ENCODE measurements at regions not wholly inside any gene's neighbourhood (a gene's known extent, or its start where the extent isn't known, plus 50 kb on each side); places are given as distances from the start of the nearest gene placed in this dataset.

DNA sequence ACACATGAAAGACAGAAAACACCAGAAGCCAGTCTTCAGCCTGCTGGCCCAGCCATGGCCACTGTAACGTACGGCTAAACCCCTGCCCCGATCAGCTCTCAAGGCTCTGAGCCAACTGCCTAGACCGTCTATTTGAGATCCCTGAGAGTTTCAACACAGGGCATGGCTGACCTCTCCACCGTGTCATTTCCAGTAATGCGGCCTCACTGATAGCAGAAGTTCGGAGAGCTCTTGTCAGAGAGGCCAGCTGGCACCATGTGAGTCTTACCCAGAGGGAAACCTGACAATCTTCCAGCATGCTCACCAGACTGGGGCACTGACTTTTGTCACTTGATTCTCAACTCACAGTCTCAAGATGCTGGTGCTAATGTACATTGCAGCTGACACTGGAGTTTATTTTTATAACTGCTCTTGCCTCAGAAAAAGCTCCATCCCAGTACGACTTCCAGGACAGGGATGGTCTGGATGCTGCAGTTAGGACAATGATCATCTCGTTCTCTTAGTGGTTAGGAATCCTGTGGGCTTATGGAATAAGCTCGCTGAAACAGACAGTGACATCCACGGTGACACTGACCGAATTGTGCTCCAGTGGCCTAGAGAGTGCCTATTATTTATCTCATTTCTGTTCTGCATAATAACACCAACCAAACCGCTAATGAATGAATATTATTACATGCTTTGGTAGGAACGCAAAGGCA lies 372.7 kb downstream of the ICE1 start:
- DNase-seq (ENCODE audit: low spot score), result no peak

DNA sequence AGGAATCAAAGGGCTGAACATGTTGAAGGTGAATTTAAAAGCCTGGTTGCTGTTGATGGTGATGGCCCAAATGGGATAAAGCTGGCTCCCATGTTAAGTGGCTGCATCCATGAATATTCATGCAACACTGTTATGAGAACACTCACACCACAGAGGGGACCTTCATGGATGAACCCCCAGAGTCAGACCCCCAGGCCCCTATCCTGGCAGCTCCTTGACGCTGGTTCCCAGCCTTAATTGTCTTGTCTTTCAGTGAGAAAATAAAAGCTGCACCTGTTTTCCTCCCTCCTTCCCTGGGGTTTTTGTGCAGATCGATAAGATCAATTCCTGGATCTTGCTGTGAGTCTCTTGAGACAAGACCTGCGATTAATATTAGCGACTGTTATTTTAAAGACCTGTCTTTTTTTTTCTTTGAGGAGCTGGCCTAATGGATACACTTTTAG lies 371.7 kb downstream of the ICE1 start:
- DNase-seq (ENCODE audit: low spot score), result no peak

DNA sequence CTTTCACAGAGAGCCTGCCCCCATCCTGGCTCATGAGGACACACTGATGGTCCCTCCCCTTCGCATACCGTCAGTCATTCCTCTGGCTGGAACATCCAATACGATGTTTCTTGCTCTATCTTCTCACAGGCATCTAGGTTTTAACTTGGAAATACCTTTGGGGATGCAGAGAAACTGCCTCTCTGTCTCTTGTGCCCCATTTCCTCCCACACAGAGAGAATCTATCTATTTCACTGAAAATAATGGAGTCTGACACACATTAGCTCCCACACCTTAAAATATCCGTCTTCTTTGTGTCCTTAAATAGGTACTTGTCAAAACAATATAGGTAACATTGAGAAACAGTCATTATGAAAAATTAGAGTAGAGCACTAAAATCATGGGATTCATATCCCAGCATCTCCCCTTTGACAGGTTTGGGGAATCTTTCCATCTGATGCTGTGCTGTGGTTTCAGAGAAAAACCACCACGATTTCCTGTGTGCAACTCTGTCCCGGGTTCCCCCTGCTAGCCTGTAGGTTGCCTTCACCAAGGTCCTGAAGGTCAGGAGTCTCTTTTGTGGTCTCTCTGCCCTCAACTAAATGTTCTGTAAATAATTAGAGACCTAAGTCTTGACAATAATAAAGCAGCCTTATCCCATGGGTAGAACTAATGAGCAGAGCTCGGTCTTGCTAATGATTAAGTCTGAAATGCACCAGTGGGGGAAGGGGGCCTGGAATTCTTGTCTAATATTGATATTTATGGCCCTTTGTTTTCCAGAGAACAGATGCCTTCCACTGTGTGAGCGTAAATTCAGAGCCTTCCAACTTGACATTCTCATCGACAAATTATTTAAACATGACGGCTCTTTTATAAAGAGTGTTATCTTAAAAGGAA lies 371.0 kb downstream of the ICE1 start:
- DNase-seq (ENCODE audit: low spot score), result no peak

DNA sequence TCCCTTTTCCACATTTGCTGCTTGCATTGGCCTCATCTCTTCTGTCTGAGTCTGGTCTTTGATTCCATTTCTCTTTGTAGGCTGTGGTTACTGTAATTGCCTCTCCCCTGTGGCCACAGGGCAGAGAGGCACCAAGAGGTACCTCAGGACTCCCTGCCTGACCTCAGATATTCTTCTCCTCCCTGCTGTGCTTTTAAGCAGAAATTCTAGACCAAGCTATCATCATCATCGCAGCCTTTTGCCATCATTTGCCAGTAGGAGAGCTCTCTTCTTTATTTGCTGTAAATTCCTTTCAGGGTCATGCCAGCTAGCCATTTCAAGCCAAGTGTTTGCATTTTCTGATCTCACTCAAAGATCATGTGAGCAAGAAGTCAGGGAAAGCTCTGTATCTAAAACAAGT lies 369.6 kb downstream of the ICE1 start:
- no peak for DNase-seq (ENCODE audit: low spot score)

DNA sequence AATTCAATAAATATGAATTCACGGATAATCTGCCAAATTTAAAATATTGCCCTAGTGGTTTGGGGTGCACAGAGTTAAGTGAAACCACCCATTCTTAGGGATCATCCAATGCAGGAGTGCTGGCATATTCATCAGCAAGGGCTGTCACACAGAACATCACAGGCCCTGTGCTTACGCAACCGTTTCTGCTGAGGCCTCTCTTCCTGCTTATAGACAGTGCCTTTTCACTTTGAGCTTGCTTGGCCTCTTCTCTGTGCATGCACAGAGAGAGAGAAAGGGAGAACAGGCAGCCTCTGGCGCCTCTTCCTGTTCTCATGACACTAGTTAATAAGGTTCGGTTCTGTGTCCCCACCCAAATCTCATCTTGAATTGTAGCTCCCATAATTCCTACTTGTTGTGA lies 366.3 kb downstream of the ICE1 start:
- no peak for DNase-seq (ENCODE audit: low spot score)

DNA sequence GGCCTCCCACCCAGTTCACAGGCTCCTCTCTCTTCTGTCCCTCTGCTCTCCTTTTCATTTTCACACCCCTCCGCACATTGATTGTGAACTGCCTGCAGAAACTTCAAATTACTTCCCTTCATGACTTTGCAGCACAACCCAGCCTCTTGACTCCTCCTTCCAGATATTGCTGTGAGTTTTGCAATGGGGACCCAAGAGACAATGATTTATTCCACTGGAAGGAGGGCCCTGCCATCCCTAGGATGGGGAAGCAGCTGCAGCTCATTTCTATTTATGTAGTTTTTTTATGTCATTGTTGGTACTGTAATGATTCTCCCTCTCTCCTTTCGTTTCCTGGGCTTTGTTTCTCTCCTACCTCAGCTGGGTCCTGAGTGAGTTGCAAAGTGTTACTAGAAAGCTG lies 364.9 kb downstream of the ICE1 start:
- no peak for DNase-seq (ENCODE audit: low spot score)

DNA sequence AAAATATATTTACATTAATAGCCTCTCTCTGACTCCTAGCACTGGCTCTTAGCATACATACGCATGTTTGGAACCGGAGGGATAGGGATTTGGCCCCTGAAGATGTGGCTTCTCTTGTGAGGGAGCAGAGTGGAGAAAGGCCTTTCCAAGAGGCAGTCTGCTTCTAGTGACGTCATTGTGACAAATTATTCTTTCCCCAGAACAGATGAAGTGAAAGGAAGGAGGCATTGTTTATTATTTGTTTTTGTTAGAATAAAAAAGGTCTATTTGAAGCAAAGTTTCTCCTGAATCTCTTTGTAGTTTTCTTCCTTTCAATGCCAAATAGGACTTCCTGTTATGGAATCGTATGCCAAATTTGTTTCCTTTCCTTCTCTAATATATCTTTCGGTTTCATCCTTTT lies 361.6 kb downstream of the ICE1 start:
- no peak for DNase-seq (ENCODE audit: low spot score)

DNA sequence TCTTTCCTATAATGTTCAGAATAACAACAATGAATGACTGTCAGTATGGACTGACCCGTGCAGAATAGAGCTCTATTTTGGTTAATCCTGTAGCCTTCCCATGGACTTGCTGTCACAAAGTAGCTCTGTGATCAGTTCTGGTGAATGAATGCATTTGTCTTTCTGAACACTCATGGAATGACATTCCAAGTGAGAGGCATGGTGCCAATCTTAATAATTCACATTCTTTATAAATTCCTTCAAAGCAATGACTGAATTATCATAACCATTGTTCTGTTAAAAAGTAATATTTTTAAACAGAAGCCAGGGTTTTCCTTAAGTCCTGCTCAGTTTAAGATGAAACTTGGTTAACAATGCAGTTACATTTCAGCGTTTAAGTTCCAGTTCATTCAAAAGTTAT lies 360.5 kb downstream of the ICE1 start:
- no peak for DNase-seq (ENCODE audit: low spot score)

DNA sequence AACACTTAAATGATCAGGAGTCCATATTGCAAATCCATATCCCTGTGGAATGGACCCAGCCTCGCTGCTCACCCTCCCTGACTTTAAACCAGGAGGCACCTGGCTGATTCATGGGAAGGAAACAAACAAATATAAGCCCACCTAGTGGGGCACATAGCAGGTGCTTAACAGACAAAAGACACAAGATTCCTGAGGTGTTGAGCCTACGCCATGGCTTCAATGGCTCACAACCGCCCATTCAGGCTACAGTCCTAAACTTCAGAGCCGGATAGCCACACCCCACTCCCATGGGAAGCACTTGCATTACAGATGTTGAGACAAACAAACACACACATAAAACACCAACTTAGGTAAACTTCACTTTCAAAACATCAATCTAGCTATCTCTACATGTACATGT lies 359.9 kb downstream of the ICE1 start:
- no peak for DNase-seq (ENCODE audit: low spot score)

DNA sequence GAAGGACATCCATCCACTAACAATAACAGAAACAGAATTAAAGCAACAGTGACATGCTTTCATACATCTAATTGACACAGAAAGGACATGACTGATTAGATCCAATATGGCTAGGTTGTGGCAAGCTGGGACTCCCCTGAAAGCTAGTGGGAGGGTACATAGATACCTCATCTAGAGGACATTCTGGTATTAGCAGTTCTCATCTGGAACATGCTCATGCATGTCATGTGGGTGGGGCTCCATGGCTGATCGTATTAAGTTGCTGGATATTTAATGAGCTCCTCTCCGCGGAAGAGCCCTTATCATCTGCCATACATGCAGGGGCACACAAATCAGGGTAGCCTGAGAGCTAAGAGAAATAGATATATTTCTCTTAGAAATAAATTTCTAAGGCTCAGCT lies 358.9 kb downstream of the ICE1 start:
- no peak for DNase-seq (ENCODE audit: low spot score)

DNA sequence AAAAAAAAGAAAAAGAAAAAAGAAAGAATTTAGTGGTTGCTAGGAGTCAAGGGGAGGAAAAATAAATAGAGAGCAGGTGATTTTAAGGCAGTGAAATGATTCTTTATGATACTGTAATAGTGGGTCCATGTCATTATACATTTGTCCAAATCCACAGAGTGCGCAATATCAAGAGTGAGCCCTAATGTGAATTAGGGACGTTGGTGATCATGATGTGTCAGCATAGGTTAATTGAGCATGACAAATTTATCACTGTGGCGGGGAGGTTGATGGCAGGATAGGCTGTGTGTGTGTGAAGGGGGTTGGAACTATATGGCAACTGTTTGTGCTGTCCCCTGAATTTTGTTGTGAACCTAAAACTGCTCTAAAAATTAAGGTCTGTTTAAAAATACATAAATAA lies 357.8 kb downstream of the ICE1 start:
- no peak for DNase-seq (ENCODE audit: low spot score)

DNA sequence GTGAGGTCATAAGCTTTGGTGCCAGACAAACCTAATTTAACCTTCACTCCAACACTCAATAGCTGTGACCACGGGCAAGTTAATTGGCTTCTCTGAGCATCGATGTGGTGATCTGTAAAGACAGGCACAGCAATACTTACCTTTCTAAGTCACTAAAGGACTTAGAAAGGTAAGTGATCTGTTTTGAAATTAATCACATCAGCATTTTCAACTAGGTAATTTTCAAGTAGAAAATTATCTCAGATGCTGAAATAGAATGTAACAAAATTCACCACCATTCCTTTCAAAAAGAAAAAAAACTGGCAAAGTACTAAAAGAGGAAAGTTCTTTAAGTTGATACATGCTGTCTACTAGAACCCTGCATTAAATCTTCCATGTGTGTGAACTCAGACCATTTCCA lies 354.5 kb downstream of the ICE1 start:
- DNase-seq (ENCODE audit: low spot score), result no peak

DNA sequence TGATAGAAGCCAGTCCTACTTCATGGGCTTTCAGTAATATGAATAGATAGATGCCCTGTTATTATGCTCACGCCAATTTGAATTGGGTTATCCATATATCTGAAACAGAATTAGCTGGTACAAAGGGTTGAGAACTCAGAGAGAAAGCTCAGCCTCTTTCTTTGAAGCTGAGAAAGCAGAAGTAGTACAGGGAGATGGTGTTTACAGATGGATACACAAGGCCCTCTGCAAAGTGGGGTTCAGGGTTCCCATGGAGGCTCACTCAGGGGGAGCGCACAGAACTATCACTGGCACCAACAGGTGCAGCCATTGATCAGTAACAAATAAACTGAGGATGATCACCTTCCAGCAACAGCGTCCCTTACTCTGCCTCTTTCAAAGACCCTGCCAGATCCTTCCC lies 349.7 kb downstream of the ICE1 start:
- no peak for DNase-seq (ENCODE audit: low spot score)

DNA sequence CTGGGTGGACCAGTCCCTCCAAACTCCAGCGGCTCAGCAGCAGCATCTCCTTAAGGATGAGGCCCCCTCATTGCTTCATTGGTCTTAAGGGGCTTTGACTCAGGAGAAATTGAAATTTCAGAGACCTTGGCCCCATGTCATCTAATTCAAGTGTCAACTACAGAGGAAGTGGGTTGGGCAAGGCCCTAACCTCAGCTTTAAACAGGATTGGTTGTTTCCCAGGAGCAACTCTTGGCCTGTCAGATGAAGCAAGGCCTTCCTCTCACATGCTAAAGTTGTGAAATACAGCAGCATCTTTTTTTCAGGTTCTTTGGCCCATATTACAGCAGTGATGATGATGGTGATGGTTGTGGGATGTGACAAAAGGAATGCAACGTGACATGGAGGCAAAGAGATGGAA lies 348.3 kb downstream of the ICE1 start:
- no peak for DNase-seq (ENCODE audit: low spot score)

DNA sequence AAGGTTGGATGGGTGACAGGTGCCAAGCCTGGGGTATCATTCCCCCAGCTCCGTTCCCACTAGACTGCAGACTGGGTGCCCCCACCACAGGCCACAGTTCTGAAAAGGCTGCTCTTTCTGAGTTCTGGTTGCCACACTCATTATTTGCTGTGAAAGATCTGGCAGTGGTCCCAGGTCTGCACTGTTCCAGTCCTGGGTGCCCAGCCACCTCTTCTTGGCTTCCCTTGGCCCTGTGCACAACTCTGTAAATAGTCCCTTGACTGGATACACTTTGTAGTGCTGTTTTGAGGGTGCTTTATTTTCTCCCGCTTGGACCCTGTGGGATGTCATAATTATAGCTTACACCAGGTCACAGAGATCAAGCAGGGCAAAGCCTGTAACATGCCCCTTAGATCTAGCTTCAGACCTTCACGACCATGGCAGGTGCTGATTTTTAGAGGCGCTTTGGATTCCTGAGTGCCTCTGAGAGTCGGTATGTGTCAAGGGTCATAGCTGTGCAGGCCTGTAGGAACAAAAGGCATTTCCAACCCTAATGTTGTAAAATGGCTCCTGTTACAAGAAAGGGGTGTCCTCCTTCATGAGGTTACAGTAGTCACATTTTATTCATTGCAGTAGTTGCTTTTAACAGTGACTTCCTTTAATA lies 344.9 kb downstream of the ICE1 start:
- no peak for DNase-seq (ENCODE audit: low spot score)

DNA sequence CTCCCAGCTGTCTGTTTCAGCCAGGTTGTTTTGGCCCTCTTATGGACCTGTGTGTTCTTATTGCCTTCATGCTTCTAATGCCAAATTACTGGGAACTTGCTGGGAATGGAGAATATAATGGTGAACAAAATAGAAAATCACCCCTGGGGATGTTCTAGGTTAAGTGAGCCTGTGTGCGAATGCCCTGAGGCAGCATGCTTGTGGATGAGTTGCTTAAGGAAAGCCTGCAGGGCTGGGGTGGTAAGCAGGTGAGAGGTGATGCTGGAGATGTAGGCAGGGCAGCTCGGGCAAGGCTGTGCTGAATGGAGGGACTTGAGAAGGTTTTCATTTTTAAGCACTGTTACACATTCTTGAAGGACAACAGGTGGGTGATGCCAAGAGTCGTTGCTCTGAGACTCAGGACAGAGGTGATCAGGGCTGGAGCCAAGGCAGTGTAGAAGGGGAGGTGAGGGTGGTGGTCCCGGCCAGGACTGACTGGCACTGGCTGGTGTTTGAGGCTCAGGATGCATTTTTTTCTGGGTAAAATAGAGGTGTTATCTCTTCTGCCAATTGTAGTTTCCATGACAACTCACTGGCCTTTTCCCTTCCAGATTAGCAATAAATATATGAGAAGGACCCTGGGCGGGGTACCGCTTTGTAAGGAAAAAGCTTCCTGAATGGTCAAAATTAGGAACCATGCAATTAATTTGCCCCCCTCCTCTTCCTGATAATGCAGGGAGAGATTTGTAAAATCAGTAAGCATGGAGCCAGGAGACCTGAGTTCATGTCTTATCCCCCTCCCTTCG lies 342.8 kb downstream of the ICE1 start:
- DNase-seq (ENCODE audit: low spot score), result no peak

DNA sequence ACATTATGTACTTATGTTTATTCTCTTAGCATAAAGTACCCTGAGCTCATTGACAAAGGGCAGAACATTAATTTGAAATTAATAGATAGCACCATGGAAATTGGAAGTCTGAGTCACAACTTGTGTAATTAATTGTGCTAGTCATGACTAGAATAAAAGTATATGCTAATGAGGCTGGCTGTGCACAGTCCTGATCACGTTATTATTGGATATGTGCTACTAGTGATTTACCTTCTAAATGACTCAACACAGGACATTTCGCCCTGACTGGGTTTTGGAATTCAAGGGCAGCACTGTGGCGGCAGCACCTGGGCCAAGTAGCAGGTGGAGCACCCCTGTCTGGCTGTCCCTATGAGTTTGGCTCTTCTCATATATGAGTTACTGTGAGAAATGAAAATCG lies 341.8 kb downstream of the ICE1 start:
- DNase-seq (ENCODE audit: low spot score), result no peak

DNA sequence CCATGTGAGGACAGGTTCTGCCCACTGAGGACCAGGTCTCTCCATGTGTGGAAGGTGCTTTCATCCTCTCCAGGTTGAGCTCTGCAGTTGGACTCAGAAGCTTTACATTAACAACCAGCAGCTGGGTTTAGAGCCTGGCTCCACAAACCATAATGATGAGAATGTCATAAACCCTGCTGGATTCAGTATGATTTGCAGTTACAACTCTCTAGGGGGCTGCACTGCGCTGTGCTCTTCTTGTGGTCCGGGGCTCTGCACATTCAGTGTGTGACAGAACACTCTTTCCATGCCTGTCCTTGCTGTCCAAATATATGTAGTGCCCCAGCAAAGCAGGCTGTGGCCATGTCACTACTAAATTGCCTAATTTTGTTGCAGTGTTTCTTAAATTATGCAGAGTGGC lies 334.3 kb downstream of the ICE1 start:
- no peak for DNase-seq (ENCODE audit: low spot score)

DNA sequence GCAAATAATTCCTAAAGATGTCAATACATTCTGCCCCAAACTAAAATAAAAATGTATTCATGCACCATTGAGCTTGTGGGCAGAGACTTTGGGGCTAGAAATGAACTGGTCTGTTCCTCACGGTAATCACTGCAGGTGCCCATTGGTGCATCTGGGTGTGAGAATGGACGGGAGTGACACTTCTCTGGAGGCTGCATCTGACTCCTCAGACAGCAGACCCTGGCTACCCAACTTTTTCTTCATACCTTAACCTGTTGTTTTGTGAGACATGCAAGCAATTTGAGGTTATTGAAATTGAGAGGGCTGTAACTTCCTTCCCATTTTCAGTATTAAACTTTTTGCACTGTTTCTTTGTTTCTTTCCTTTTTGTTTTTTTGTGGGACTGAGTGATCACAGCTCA lies 333.4 kb downstream of the ICE1 start:
- no peak for DNase-seq (ENCODE audit: low spot score)

DNA sequence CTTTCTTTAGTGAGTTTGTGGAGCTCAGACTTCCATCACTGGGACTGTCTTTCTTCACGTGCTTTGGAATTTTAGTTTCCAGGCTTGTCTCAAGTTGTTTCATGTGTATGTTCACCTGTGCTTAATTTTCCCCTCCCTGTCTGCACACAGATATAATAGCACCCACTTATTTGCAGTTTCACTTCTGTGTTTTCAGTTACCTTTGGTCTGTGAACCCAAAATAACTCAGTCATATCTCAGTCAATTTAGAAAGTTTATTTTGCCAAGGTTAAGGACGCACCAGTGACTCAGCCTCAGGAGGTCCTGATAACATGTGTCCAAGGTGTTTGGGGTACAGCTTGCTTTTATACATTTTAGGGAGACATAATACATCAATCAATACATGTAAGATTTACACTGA lies 330.4 kb downstream of the ICE1 start:
- no peak for DNase-seq (ENCODE audit: low spot score)

DNA sequence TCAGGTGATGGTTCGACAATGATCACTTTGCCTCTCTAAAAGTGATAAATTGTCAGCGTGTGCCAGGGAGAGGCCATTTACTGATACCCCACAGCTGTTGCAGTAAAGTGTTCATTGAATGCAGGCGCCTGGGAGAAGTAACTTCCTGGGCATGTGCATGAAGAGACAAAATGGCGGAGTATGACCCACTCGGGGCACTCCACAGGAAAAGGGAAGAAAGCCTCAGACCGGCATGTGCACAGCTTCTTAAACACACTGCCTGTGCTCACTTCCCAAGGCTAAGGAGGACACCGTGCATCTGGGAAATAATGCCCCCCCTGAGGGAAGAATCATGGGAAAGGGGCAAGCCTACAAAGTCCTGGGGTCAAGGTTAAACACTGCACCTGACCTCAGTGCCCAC lies 329.5 kb downstream of the ICE1 start:
- no peak for DNase-seq (ENCODE audit: low spot score)

DNA sequence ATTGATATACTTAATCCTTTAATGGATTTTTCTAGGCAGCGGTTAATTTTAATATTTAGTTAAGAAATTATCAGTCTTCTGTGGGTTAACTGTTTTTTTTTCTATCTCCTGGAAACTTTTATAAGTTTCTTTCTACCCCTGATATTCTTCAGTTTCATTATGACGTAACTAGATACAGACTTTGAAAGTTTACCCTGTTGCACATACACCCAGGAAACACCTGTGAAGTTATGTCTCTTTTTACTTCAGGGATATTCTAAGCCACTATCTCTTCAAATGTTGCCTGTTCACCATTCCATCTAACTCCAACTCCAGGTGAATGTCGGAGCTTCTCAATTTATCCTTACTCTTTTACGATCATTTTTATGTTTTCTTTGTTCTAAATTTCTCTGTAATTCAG lies 329.0 kb downstream of the ICE1 start:
- DNase-seq (ENCODE audit: low spot score), result no peak
